ENCODE measurements at regions not wholly inside any gene's neighbourhood (a gene's known extent, or its start where the extent isn't known, plus 50 kb on each side); places are given as distances from the start of the nearest gene placed in this dataset.

DNA sequence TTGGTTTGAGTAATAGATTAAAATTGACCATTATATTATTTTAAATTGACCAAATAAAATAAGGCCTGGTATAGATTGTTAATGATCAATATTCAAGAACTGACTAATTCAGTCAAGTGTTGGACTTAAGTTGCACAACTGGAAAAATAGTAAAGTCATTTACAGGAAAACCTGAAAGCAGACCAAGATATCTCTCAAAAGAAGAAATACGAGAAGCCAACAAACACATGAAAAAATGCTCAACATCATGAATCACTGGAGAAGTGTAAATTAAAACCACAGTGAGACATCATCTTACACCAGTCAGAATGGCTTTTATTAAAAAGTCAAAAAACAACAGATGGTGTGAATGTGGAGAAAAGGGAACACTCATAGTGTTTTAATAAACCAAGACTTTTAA lies 80.4 kb upstream of the MALRD1 start (continued):
- TF ChIP-seq SOX15 (CRISPR knock-in tag; IDR thresholded peaks at IDR 0.05), result no peak
- TF ChIP-seq, protein P1, sequence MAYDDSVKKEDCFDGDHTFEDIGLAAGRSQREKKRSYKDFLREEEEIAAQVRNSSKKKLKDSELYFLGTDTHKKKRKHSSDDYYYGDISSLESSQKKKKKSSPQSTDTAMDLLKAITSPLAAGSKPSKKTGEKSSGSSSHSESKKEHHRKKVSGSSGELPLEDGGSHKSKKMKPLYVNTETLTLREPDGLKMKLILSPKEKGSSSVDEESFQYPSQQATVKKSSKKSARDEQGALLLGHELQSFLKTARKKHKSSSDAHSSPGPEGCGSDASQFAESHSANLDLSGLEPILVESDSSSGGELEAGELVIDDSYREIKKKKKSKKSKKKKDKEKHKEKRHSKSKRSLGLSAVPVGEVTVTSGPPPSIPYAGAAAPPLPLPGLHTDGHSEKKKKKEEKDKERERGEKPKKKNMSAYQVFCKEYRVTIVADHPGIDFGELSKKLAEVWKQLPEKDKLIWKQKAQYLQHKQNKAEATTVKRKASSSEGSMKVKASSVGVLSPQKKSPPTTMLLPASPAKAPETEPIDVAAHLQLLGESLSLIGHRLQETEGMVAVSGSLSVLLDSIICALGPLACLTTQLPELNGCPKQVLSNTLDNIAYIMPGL (CRISPR knock-in tag; IDR thresholded peaks at IDR 0.05), result no peak
- no peak for TF ChIP-seq ZNF423 (CRISPR knock-in tag; IDR thresholded peaks at IDR 0.05)
- TF ChIP-seq, protein P2, sequence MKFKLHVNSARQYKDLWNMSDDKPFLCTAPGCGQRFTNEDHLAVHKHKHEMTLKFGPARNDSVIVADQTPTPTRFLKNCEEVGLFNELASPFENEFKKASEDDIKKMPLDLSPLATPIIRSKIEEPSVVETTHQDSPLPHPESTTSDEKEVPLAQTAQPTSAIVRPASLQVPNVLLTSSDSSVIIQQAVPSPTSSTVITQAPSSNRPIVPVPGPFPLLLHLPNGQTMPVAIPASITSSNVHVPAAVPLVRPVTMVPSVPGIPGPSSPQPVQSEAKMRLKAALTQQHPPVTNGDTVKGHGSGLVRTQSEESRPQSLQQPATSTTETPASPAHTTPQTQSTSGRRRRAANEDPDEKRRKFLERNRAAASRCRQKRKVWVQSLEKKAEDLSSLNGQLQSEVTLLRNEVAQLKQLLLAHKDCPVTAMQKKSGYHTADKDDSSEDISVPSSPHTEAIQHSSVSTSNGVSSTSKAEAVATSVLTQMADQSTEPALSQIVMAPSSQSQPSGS (CRISPR knock-in tag; IDR thresholded peaks at IDR 0.05; ENCODE audit: borderline replicate concordance, low read depth), result no peak

DNA sequence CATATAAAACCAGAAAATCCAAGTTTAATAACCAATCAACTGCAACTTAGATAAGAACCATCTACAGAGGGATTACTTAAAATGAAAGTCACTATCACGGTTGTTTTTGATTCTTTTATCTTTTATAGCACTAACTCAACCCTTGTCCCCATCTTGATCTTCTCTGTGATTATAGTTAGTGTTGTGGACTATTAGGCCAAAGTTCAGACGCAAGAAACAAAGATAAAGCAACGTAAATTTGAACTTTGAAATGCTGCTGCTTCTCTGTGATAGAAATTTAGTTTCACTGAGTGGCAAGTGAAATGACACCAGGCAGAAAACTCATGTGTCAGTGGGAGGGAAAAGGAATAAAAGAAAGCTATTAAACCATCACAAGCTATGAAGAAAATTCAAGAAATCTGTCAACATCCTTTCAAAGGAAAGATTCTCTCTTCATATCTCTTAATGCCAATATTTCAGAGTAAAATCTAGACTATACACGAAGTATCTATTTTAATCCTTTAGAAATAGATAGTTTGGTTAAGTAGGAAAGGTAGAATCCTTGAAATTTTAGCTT lies 71.8 kb upstream of the MALRD1 start:
- POLR2A ChIA-PET, result no interaction called here

DNA sequence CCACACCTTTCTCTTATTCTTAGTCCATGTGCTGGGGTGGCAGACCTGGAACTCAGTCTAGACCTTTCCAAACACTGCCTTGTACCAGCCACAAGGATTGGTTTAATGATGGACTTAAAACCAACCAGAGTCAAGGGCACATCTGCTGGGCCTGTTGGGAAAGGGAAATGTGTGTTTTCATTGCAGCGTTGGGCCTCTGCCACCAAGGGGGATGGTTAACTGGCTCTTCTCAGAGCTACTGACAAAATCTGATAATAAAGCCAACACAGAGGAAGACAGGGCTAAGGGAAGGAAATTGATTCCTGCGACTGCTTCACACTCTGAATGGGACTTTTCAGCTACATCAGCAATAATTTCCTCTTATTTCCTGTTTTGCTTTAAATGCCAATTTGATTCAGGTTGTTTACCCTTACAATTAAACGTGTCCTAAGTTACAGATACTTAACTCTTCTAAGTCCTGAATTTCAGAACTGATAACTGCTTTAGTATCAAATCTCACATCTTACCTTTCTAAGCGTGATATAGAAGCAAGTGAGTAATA lies 68.4 kb upstream of the MALRD1 start:
- DNase-seq (ENCODE audit: low spot score), result no peak
- no peaks in the 10 kb centered on the region for H3K36me3 Mint-ChIP-seq
- no peak for ATAC-seq
- POLR2A ChIA-PET, result no interaction called here
- no peaks in the 10 kb centered on the region for H3K4me1 Mint-ChIP-seq
- H3K4me3 Mint-ChIP-seq, result no peak overlapping the region
- no peaks in the 10 kb centered on the region for H3K9me3 Mint-ChIP-seq
- no peaks in the 10 kb centered on the region for H3K27me3 Mint-ChIP-seq (ENCODE audit: low read depth)
- CTCF ChIA-PET, result no interaction called here
- H3K27ac Mint-ChIP-seq, result no peak overlapping the region
- TF ChIP-seq, protein P3, sequence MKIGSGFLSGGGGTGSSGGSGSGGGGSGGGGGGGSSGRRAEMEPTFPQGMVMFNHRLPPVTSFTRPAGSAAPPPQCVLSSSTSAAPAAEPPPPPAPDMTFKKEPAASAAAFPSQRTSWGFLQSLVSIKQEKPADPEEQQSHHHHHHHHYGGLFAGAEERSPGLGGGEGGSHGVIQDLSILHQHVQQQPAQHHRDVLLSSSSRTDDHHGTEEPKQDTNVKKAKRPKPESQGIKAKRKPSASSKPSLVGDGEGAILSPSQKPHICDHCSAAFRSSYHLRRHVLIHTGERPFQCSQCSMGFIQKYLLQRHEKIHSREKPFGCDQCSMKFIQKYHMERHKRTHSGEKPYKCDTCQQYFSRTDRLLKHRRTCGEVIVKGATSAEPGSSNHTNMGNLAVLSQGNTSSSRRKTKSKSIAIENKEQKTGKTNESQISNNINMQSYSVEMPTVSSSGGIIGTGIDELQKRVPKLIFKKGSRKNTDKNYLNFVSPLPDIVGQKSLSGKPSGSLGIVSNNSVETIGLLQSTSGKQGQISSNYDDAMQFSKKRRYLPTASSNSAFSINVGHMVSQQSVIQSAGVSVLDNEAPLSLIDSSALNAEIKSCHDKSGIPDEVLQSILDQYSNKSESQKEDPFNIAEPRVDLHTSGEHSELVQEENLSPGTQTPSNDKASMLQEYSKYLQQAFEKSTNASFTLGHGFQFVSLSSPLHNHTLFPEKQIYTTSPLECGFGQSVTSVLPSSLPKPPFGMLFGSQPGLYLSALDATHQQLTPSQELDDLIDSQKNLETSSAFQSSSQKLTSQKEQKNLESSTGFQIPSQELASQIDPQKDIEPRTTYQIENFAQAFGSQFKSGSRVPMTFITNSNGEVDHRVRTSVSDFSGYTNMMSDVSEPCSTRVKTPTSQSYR (CRISPR knock-in tag; IDR thresholded peaks at IDR 0.05), result no peak
- TF ChIP-seq JAZF1 (CRISPR knock-in tag; IDR thresholded peaks at IDR 0.05), result no peak
- no peak for TF ChIP-seq JUN (CRISPR knock-in tag; IDR thresholded peaks at IDR 0.05)
- TF ChIP-seq, protein P4, sequence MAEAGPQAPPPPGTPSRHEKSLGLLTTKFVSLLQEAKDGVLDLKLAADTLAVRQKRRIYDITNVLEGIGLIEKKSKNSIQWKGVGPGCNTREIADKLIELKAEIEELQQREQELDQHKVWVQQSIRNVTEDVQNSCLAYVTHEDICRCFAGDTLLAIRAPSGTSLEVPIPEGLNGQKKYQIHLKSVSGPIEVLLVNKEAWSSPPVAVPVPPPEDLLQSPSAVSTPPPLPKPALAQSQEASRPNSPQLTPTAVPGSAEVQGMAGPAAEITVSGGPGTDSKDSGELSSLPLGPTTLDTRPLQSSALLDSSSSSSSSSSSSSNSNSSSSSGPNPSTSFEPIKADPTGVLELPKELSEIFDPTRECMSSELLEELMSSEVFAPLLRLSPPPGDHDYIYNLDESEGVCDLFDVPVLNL (CRISPR knock-in tag; IDR thresholded peaks at IDR 0.05; ENCODE audit: borderline replicate concordance, low read depth), result no peak
- TF ChIP-seq ZNF138 (CRISPR knock-in tag; conservative IDR thresholded peaks at IDR 0.05), result no peak
- TF ChIP-seq TEAD4 (CRISPR knock-in tag; IDR thresholded peaks at IDR 0.05), result no peak
- TF ChIP-seq, protein P5, sequence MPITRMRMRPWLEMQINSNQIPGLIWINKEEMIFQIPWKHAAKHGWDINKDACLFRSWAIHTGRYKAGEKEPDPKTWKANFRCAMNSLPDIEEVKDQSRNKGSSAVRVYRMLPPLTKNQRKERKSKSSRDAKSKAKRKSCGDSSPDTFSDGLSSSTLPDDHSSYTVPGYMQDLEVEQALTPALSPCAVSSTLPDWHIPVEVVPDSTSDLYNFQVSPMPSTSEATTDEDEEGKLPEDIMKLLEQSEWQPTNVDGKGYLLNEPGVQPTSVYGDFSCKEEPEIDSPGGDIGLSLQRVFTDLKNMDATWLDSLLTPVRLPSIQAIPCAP (CRISPR knock-in tag; IDR thresholded peaks at IDR 0.05), result no peak
- TF ChIP-seq, protein P6, sequence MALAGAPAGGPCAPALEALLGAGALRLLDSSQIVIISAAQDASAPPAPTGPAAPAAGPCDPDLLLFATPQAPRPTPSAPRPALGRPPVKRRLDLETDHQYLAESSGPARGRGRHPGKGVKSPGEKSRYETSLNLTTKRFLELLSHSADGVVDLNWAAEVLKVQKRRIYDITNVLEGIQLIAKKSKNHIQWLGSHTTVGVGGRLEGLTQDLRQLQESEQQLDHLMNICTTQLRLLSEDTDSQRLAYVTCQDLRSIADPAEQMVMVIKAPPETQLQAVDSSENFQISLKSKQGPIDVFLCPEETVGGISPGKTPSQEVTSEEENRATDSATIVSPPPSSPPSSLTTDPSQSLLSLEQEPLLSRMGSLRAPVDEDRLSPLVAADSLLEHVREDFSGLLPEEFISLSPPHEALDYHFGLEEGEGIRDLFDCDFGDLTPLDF (CRISPR knock-in tag; IDR thresholded peaks at IDR 0.05), result no peak

More for the DNA sequence above, 71.8 kb upstream of the MALRD1 start:
- Mint-ChIP-seq H3K27ac (no peak overlapping the region), H3K9me3 (peaks cover 18% of the 10 kb centered on the region), H3K36me3 (peaks cover 6% of the 10 kb centered on the region; the same call in 1 of the 2 replicates), H3K27me3 (ENCODE audit: low read depth) (no peaks in the 10 kb centered on the region), H3K4me1 (no peaks in the 10 kb centered on the region), H3K4me3 (no peak overlapping the region)
- no peak for TF ChIP-seq OVOL2 (CRISPR knock-in tag; IDR thresholded peaks at IDR 0.05; ENCODE audit: borderline replicate concordance)
- TF ChIP-seq, protein P7, sequence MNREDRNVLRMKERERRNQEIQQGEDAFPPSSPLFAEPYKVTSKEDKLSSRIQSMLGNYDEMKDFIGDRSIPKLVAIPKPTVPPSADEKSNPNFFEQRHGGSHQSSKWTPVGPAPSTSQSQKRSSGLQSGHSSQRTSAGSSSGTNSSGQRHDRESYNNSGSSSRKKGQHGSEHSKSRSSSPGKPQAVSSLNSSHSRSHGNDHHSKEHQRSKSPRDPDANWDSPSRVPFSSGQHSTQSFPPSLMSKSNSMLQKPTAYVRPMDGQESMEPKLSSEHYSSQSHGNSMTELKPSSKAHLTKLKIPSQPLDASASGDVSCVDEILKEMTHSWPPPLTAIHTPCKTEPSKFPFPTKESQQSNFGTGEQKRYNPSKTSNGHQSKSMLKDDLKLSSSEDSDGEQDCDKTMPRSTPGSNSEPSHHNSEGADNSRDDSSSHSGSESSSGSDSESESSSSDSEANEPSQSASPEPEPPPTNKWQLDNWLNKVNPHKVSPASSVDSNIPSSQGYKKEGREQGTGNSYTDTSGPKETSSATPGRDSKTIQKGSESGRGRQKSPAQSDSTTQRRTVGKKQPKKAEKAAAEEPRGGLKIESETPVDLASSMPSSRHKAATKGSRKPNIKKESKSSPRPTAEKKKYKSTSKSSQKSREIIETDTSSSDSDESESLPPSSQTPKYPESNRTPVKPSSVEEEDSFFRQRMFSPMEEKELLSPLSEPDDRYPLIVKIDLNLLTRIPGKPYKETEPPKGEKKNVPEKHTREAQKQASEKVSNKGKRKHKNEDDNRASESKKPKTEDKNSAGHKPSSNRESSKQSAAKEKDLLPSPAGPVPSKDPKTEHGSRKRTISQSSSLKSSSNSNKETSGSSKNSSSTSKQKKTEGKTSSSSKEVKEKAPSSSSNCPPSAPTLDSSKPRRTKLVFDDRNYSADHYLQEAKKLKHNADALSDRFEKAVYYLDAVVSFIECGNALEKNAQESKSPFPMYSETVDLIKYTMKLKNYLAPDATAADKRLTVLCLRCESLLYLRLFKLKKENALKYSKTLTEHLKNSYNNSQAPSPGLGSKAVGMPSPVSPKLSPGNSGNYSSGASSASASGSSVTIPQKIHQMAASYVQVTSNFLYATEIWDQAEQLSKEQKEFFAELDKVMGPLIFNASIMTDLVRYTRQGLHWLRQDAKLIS (CRISPR knock-in tag; IDR thresholded peaks at IDR 0.05; ENCODE audit: borderline replicate concordance), result no peak
- TF ChIP-seq ESRRA (CRISPR knock-in tag; IDR thresholded peaks at IDR 0.05; ENCODE audit: borderline replicate concordance), result no peak
- no peak for TF ChIP-seq NR3C1 (CRISPR knock-in tag; conservative IDR thresholded peaks at IDR 0.05; ENCODE audit: low read depth)
- no peak for TF ChIP-seq SOX15 (CRISPR knock-in tag; IDR thresholded peaks at IDR 0.05)
- ATAC-seq, result no peak
- CTCF ChIA-PET, result no interaction called here
- DNase-seq (ENCODE audit: low spot score), result no peak

Data from WTC11 (cell line).